ENCODE measurements at regions not wholly inside any gene's neighbourhood (a gene's known extent, or its start where the extent isn't known, plus 50 kb on each side); places are given as distances from the start of the nearest gene placed in this dataset.

DNA sequence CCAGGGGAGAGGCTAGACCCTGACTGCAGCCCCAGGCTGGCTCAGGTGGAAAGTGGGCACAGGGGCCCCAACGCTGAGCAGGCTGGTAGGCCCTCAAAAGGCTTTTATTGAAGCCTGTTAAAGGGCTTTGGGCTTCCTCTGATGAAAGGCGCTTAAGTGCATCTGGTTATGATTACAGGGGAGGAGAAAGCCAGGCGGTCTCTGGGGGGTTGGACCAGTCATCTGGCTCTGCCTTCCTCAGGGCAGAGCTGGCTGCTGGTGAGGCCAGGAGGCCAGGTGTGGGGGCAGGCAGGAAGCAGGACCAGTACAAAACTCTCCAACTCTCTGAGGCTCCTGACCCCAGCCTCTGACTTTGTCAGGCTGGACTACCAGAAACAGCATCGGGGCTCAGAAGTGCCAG is 68.8 kb upstream of the BCOR start:
- no peak for DNase-seq (ENCODE audit: low read depth)

- no peak for DNase-seq (ENCODE audit: low read depth)
These were observed 68.1 kb upstream of the BCOR start for GRCh38 chrX:40165861-40166260.

DNA sequence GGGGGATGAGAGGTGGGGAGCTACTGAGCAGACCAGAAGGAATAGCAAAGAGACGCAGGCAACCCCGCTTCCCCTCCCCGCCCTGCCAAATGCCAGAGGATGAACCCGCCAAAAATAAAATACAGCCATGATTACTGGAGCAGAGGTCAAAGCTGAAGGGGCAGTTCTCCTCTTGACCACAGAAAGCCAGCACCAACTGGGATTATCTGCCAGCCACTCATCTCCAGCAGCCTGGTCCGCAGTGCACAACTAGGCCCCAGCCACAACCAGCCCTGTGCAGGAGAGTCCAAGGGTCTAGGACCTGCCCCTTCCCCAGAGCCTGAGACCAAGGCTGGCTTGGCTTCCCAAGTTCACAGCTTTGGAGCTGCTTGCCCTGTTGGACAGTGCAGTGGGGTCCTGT is 67.4 kb upstream of the BCOR start:
- DNase-seq (ENCODE audit: low read depth): no peak

- DNase-seq (ENCODE audit: low read depth): no peak
These were observed 67.0 kb upstream of the BCOR start for GRCh38 chrX:40164751-40165150.

GRCh38 chrX:40158036-40158706 is 60.4 kb upstream of the BCOR start:
- DNase-seq (ENCODE audit: low read depth): no peak

GRCh38 chrX:40157228-40158035 is 59.7 kb upstream of the BCOR start:
- no peak for DNase-seq (ENCODE audit: low read depth)

DNA sequence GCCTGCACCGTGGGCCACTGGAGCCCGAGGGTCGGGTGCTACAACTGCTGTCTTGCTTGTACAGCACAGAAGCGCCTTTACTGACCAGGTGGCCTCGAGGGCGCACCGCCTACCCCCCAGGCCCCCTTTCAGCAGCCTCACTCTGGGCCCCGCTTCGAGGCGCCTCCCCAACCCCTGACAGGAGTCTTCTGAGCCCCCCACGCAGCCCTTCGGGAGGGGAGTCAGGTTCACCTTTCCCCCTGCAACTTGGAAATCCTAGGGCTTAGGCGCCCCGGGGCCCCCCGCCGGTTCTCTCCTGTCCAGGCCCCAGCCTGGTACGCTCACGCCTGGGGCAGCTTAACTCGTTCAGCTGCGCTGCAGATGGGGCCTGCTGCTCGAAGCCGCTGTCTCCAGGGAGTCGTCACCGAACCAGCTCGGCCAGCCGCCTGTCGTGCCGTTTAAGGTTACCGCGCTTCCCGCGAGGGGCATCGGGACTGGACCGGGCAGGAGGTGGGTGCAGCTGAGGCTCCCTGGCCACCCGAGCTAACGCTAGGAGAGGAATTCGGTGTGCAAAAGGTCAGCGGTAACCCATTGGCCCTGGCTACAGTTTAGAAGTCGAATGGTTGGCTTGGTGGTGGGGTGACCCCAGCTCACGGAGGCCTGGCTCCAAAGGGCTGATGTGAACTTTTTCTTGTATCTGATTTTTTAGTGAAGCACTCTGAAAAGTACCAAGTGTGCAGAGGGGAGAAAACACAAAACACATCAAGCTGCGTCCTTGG is 58.9 kb upstream of the BCOR start:
- DNase-seq (ENCODE audit: low read depth): no peak

- DNase-seq (ENCODE audit: low read depth): no peak
These were observed 58.1 kb upstream of the BCOR start for GRCh38 chrX:40155589-40156469.

- peak; percentile 87 for DNase-seq (ENCODE audit: low read depth)
These were observed 57.3 kb upstream of the BCOR start for GRCh38 chrX:40154853-40155588.

DNA sequence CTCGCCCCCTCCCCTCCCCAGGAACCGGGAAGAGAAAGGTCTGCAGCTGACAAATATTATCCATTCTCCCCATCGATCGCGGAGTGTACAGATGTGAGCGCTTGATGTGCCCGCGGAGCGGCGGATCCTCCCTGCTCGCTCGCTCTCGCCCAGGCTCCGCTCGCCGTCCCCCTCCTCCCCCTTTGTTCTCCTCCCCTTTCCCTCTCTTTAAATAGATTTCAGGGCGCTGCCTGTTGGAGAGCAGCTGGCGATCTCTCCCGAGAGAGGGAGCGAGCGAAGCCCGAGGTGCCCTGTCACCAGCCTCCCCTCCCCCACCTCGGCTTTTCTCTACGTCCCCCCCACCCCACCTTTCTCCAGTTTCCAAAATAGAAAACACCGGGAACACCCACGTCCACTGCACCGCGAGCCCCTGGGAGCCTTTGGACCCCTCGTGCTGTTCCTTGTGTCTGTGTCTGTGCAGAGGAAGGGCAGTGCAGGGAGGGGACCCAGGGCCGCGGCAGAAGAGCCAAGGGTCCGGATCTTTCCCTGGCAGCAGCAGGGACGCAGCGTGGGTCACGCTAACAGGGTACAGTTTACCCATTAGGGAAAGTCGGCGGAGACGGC is 56.6 kb upstream of the BCOR start:
- DNase-seq (ENCODE audit: low read depth): peak; percentile 72

DNA sequence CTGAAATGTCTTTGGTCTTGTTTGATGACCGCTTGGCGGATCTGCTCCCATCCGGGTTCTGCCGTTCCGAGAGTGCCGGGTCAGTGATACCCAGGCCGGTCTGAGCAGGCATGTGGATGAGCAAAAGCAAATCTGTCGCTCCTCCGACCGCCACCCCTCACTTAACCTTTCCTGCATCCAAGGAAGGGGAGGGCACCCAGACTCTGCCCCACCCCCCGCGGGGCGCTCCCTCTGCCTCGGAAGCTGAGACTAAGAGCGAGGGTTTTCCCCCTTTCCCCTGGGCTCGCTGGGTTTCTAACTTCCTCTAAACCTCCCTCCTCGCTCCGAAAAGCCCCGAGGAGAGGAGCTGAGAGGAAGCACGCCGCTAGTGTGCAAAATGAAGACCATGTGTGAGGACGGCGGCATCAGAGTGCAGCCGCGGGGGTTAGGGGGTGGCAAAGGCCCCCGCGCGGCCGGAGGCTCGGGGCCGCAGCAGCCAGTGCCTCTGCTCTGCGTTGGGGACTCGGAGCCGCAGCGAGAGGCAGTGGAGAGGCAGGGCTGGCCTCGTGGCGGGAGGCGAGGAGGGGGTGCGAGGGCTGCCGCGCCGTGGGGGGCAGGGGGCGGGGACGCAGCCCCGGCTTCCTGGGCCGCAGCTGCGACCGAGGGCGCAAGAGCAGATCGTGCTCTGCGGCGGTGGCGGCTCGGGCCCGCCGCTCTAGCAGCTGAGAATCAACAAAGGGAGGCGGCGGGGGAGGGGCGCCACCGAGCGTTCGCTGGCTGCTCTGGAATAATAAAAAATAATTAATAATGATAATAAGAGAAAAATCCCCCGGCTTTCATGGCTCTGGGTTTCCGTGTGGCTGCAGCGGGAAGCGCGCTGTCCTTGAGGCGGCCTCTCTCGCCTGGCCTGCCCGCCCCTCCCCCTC is 55.8 kb upstream of the BCOR start:
- peak; percentile 70 for DNase-seq (ENCODE audit: low read depth)

DNA sequence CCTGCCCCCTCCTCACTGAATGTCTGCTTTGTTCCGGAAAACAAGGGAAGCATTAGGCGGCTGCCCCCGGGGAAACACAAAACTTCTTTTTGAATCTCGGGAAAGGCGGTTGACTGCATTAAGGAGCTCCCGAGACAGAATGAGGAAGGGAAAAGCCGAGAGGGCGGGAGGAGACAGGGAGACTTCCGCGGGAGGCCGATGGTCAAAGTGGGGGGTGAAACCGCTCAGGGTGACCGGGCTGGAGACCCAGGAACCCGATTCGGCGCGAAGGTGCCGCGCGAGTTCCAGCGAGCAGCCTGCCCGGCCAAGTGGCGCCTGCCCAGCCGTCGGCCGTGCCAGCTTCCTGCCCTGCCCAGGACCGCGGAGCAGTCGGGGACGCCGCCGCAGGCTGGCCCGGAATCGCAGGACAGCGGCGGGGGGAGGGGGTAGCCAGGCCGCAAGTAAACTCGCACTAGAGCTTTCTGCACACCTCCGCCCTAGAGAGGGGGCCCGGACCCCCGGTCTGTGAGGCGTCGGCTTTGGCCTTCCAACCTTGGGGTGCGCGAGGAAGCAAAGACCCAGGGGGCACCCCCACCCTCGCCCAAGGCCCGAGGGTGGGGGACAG is 55.1 kb upstream of the BCOR start:
- no peak for DNase-seq (ENCODE audit: low read depth)

- DNase-seq (ENCODE audit: low read depth): no peak
These were observed 54.5 kb upstream of the BCOR start for GRCh38 chrX:40152173-40152711.

- no peak for DNase-seq (ENCODE audit: low read depth)
These were observed 53.7 kb upstream of the BCOR start for GRCh38 chrX:40151211-40152172.

DNA sequence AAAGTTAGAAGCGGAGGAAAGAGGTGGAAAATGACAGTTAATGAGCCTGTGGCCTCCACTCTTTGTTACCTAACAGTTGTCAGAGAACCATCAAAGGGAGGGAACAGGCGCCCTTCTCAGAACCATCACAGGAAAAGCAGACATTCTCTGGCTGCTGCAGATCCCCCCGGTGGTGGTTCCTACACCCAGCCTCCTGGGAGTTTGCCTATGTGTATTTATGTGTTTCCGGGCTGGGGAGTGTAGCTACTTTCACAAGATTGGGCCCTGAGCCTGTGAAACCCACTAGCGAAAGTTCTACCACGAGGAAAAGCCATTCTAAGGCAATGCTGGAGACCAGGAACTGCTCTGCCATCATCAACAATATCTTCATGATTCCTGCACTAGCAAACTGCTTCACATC is 52.7 kb upstream of the BCOR start:
- DNase-seq (ENCODE audit: low read depth): no peak

GRCh38 chrX:40149286-40150175 is 51.8 kb upstream of the BCOR start:
- no peak for DNase-seq (ENCODE audit: low read depth)

Measured in CMK (cell line).